BLaER1 (cell line): ENCODE measurements at regions not wholly inside any gene's neighbourhood (a gene's known extent, or its start where the extent isn't known, plus 50 kb on each side); places are given as distances from the start of the nearest gene placed in this dataset.
"Not testable (repeated sequence)": the region's sequence is repeated elsewhere in the genome, so short reads cannot be mapped to it uniquely, and the experiment has no call there.

Experiments
- H3K27ac ChIP-seq: shearing (Covaris generic); formaldehyde crosslinking; 2 replicates; pipeline ENCODE4 v1.8.1; 2022
- H3K27me3 ChIP-seq: shearing (Covaris generic); formaldehyde crosslinking; 2 replicates; pipeline ENCODE4 v1.8.1; 2022
- H3K36me3 ChIP-seq: shearing (Covaris generic); formaldehyde crosslinking; 2 replicates; pipeline ENCODE4 v1.8.1; 2022
- H3K4me1 ChIP-seq: shearing (Covaris generic); formaldehyde crosslinking; 2 replicates; pipeline ENCODE4 v1.8.1; 2022
- H3K4me2 ChIP-seq: shearing (Covaris generic); formaldehyde crosslinking; 2 replicates; pipeline ENCODE4 v1.8.1; 2022
- H3K4me3 ChIP-seq: shearing (Covaris generic); formaldehyde crosslinking; 2 replicates; pipeline ENCODE4 v1.8.1; 2022
- H3K9ac ChIP-seq: shearing (Covaris generic); formaldehyde crosslinking; 2 replicates; pipeline ENCODE4 v1.8.1; 2022
- H3K9me3 ChIP-seq: shearing (Covaris generic); formaldehyde crosslinking; 2 replicates; pipeline ENCODE4 v1.8.1; 2022
- H4K20me1 ChIP-seq: shearing (Covaris generic); formaldehyde crosslinking; 2 replicates; pipeline ENCODE4 v1.8.1; 2022
- Cebpa-rat ChIP-seq: shearing (Covaris generic); IDR thresholded peaks from 2 replicates; pipeline ENCODE4 v1.8.1; 2022

GRCh38 chr5:142239394-142240159 lies 85.2 kb downstream of the SPRY4 start:
- Histone ChIP-seq H3K4me2 (no peak overlapping the region), H4K20me1 (no peaks in the 10 kb centered on the region), H3K27ac (no peak overlapping the region), H3K27me3 (no peaks in the 10 kb centered on the region), H3K9me3 (peaks cover 10% of the 10 kb centered on the region), H3K4me1 (peaks cover 20% of the 10 kb centered on the region), H3K9ac (no peak overlapping the region), H3K36me3 (no peaks in the 10 kb centered on the region), H3K4me3 (no peak overlapping the region)
- TF ChIP-seq Cebpa-rat: no peak

- no peak overlapping the region for H3K27ac ChIP-seq
- no peaks in the 10 kb centered on the region for H3K36me3 ChIP-seq
- TF ChIP-seq Cebpa-rat: no peak
These were observed 87.1 kb downstream of the SPRY4 start for GRCh38 chr5:142237707-142238106.

GRCh38 chr5:142236673-142237290 lies 88.0 kb downstream of the SPRY4 start:
- not testable (repeated sequence) for H3K9me3 ChIP-seq, H3K4me3 ChIP-seq, H3K9ac ChIP-seq, H4K20me1 ChIP-seq, H3K27me3 ChIP-seq, H3K36me3 ChIP-seq, H3K27ac ChIP-seq
- Histone ChIP-seq H3K4me1 (peaks cover 26% of the 10 kb centered on the region), H3K4me2 (peak overlapping the region; percentile 83; the same call in 1 of the 2 replicates)

More at GRCh38 chr5:142237707-142238106, 87.1 kb downstream of the SPRY4 start:
- H3K4me3 ChIP-seq: no peak overlapping the region
- H3K27me3 ChIP-seq: no peaks in the 10 kb centered on the region
- no peak overlapping the region for H3K9ac ChIP-seq
- peaks cover 7% of the 10 kb centered on the region for H3K9me3 ChIP-seq
- peaks cover 26% of the 10 kb centered on the region for H3K4me1 ChIP-seq
- H3K4me2 ChIP-seq: no peak overlapping the region
- no peaks in the 10 kb centered on the region for H4K20me1 ChIP-seq

- Histone ChIP-seq H4K20me1 (no peaks in the 10 kb centered on the region), H3K9me3 (no peaks in the 10 kb centered on the region), H3K36me3 (no peaks in the 10 kb centered on the region), H3K4me3 (no peak overlapping the region), H3K27ac (0 out of 2 replicates have a peak overlapping the region, but pooled peaks have one; percentile 19), H3K4me1 (peaks cover 26% of the 10 kb centered on the region), H3K9ac (no peak overlapping the region), H3K4me2 (peak overlapping the region; percentile 83), H3K27me3 (no peaks in the 10 kb centered on the region)
- no peak for TF ChIP-seq Cebpa-rat
These were observed 88.8 kb downstream of the SPRY4 start for GRCh38 chr5:142235870-142236672.

GRCh38 chr5:142235050-142235797 lies 89.6 kb downstream of the SPRY4 start:
- Histone ChIP-seq H3K27me3 (no peaks in the 10 kb centered on the region), H3K4me2 (peak overlapping the region; percentile 83), H3K9me3 (no peaks in the 10 kb centered on the region), H3K27ac (no peak overlapping the region), H4K20me1 (no peaks in the 10 kb centered on the region), H3K9ac (no peak overlapping the region), H3K4me1 (peaks cover 26% of the 10 kb centered on the region), H3K4me3 (no peak overlapping the region), H3K36me3 (no peaks in the 10 kb centered on the region)
- no peak for TF ChIP-seq Cebpa-rat

GRCh38 chr5:142233083-142234032 lies 91.5 kb downstream of the SPRY4 start:
- Histone ChIP-seq H3K9ac (no peak overlapping the region), H3K27ac (no peak overlapping the region), H3K27me3 (no peaks in the 10 kb centered on the region), H3K4me1 (peaks cover 26% of the 10 kb centered on the region), H3K9me3 (no peaks in the 10 kb centered on the region), H3K4me2 (no peak overlapping the region), H4K20me1 (no peaks in the 10 kb centered on the region), H3K4me3 (no peak overlapping the region), H3K36me3 (no peaks in the 10 kb centered on the region)
- no peak for TF ChIP-seq Cebpa-rat

GRCh38 chr5:142230949-142231348 lies 93.9 kb downstream of the SPRY4 start:
- H3K36me3 ChIP-seq, H3K4me2 ChIP-seq, H4K20me1 ChIP-seq, H3K27me3 ChIP-seq, H3K9ac ChIP-seq, H3K27ac ChIP-seq, H3K4me3 ChIP-seq, H3K9me3 ChIP-seq: not testable (repeated sequence)
- H3K4me1 ChIP-seq: peaks cover 20% of the 10 kb centered on the region

GRCh38 chr5:142225141-142225540 lies 99.7 kb downstream of the SPRY4 start:
- Histone ChIP-seq H3K4me1 (peaks cover 41% of the 10 kb centered on the region), H3K4me3 (no peak overlapping the region), H3K9me3 (no peaks in the 10 kb centered on the region), H4K20me1 (no peaks in the 10 kb centered on the region), H3K27me3 (no peaks in the 10 kb centered on the region), H3K27ac (no peak overlapping the region), H3K4me2 (no peak overlapping the region), H3K9ac (no peak overlapping the region), H3K36me3 (no peaks in the 10 kb centered on the region)
- TF ChIP-seq Cebpa-rat: no peak
